ENCODE measurements at regions not wholly inside any gene's neighbourhood (a gene's known extent, or its start where the extent isn't known, plus 50 kb on each side); places are given as distances from the start of the nearest gene placed in this dataset.

- DNase-seq = no peak
- Histone ChIP-seq H3K27me3 (replicated peaks; ENCODE audit: insufficient read depth) (no peaks in the 10 kb centered on the region), H4K20me1 (ENCODE audit: insufficient read depth) (no peaks in the 10 kb centered on the region), H3K9ac (no peak overlapping the region), H3K36me3 (ENCODE audit: low read depth) (no peaks in the 10 kb centered on the region), H2AFZ (no peak overlapping the region), H3F3A (ENCODE audit: insufficient read depth) (no peaks in the 10 kb centered on the region), H3K4me3 (no peak overlapping the region), H3K9me3 (ENCODE audit: low read depth) (no peaks in the 10 kb centered on the region), H3K79me2 (ENCODE audit: insufficient read depth) (no peaks in the 10 kb centered on the region), H3K4me1 (ENCODE audit: insufficient read depth) (no peaks in the 10 kb centered on the region), H3K4me2 (ENCODE audit: unreplicated experiment) (no peak overlapping the region), H3K9me2 (ENCODE audit: insufficient read depth) (no peaks in the 10 kb centered on the region), H3K27ac (no peak overlapping the region)
- no peak for TF ChIP-seq EZH2phosphoT487 (IDR thresholded peaks at IDR 0.05; ENCODE audit: insufficient read depth, low read depth)
- TF ChIP-seq EZH2 (IDR thresholded peaks at IDR 0.05; ENCODE audit: insufficient read depth, poor library complexity, severe bottlenecking) = no peak
- WGBS, 2 experiments (ENCODE audit: low coverage in 1 of 2, low lambda C conversion rate in 2 of 2, missing lambda C conversion rate in 2 of 2) = 37 to 38% methylated on average over 2 of the region's 2 CpGs
- in situ Hi-C loops (cut with MboI) = no loop called here
Measured at GRCh38 chr6:84910906-84911607, 146.7 kb upstream of the TBX18 start.

GRCh38 chr6:84908304-84908904, 144.0 kb upstream of the TBX18 start:
- H3K27me3 ChIP-seq (replicated peaks; ENCODE audit: insufficient read depth) = no peaks in the 10 kb centered on the region
- no peaks in the 10 kb centered on the region for H3F3A ChIP-seq (ENCODE audit: insufficient read depth)
- in situ Hi-C loops (cut with MboI) = no loop called here
- H3K4me3 ChIP-seq = no peak overlapping the region
- no peak overlapping the region for H2AFZ ChIP-seq
- H3K27ac ChIP-seq = no peak overlapping the region
- no peak overlapping the region for H3K4me2 ChIP-seq (ENCODE audit: unreplicated experiment)
- no peaks in the 10 kb centered on the region for H3K79me2 ChIP-seq (ENCODE audit: insufficient read depth)
- H3K9me2 ChIP-seq (ENCODE audit: insufficient read depth) = no peaks in the 10 kb centered on the region
- H3K36me3 ChIP-seq (ENCODE audit: low read depth) = no peaks in the 10 kb centered on the region
- TF ChIP-seq EZH2phosphoT487 (IDR thresholded peaks at IDR 0.05; ENCODE audit: insufficient read depth, low read depth) (no peak), EZH2 (IDR thresholded peaks at IDR 0.05; ENCODE audit: insufficient read depth, poor library complexity, severe bottlenecking) (no peak)
- no peaks in the 10 kb centered on the region for H3K9me3 ChIP-seq (ENCODE audit: low read depth)
- no peaks in the 10 kb centered on the region for H4K20me1 ChIP-seq (ENCODE audit: insufficient read depth)
- no peaks in the 10 kb centered on the region for H3K4me1 ChIP-seq (ENCODE audit: insufficient read depth)
- 55 to 59% methylated on average over 3 of the region's 3 CpGs for WGBS, 2 experiments (ENCODE audit: low coverage in 1 of 2, low lambda C conversion rate in 2 of 2, missing lambda C conversion rate in 2 of 2)
- DNase-seq = no peak
- H3K9ac ChIP-seq = no peak overlapping the region

- no peak for DNase-seq
- no peak overlapping the region for H3K9ac ChIP-seq
- TF ChIP-seq EZH2 (IDR thresholded peaks at IDR 0.05; ENCODE audit: insufficient read depth, poor library complexity, severe bottlenecking) = no peak
- TF ChIP-seq EZH2phosphoT487 (IDR thresholded peaks at IDR 0.05; ENCODE audit: insufficient read depth, low read depth) = no peak
- no peaks in the 10 kb centered on the region for H3K36me3 ChIP-seq (ENCODE audit: low read depth)
- no peak overlapping the region for H2AFZ ChIP-seq
- no peaks in the 10 kb centered on the region for H3K9me3 ChIP-seq (ENCODE audit: low read depth)
- H3K4me2 ChIP-seq (ENCODE audit: unreplicated experiment) = no peak overlapping the region
- in situ Hi-C loops (cut with MboI) = no loop called here
- no peaks in the 10 kb centered on the region for H3F3A ChIP-seq (ENCODE audit: insufficient read depth)
- H3K27ac ChIP-seq = no peak overlapping the region
- 73 to 78% methylated on average over 3 of the region's 3 CpGs for WGBS, 2 experiments (ENCODE audit: low coverage in 1 of 2, low lambda C conversion rate in 2 of 2, missing lambda C conversion rate in 2 of 2)
- H4K20me1 ChIP-seq (ENCODE audit: insufficient read depth) = no peaks in the 10 kb centered on the region
- no peaks in the 10 kb centered on the region for H3K4me1 ChIP-seq (ENCODE audit: insufficient read depth)
- H3K9me2 ChIP-seq (ENCODE audit: insufficient read depth) = no peaks in the 10 kb centered on the region
- no peaks in the 10 kb centered on the region for H3K79me2 ChIP-seq (ENCODE audit: insufficient read depth)
- H3K27me3 ChIP-seq (replicated peaks; ENCODE audit: insufficient read depth) = no peaks in the 10 kb centered on the region
- no peak overlapping the region for H3K4me3 ChIP-seq
Measured at GRCh38 chr6:84906514-84906913, 142.1 kb upstream of the TBX18 start.

GRCh38 chr6:84905823-84906222, 141.4 kb upstream of the TBX18 start:
- in situ Hi-C loops (cut with MboI) = no loop called here
- no peak for DNase-seq

More at GRCh38 chr6:84905823-84906222, 141.4 kb upstream of the TBX18 start:
- Histone ChIP-seq H2AFZ (no peak overlapping the region), H3K79me2 (ENCODE audit: insufficient read depth) (no peaks in the 10 kb centered on the region), H3K9me2 (ENCODE audit: insufficient read depth) (no peaks in the 10 kb centered on the region), H3K4me1 (ENCODE audit: insufficient read depth) (no peaks in the 10 kb centered on the region), H4K20me1 (ENCODE audit: insufficient read depth) (no peaks in the 10 kb centered on the region), H3K27me3 (replicated peaks; ENCODE audit: insufficient read depth) (no peaks in the 10 kb centered on the region), H3K36me3 (ENCODE audit: low read depth) (no peaks in the 10 kb centered on the region), H3K9me3 (ENCODE audit: low read depth) (no peaks in the 10 kb centered on the region), H3K27ac (no peak overlapping the region), H3F3A (ENCODE audit: insufficient read depth) (no peaks in the 10 kb centered on the region), H3K4me3 (no peak overlapping the region), H3K4me2 (ENCODE audit: unreplicated experiment) (no peak overlapping the region), H3K9ac (no peak overlapping the region)
- TF ChIP-seq EZH2phosphoT487 (IDR thresholded peaks at IDR 0.05; ENCODE audit: insufficient read depth, low read depth) (no peak), EZH2 (IDR thresholded peaks at IDR 0.05; ENCODE audit: insufficient read depth, poor library complexity, severe bottlenecking) (no peak)
- WGBS, 2 experiments (ENCODE audit: low coverage in 1 of 2, low lambda C conversion rate in 2 of 2, missing lambda C conversion rate in 2 of 2) = 22 to 29% methylated on average over 1 of the region's 1 CpG
